NCI-H1105 treated with DMSO at 0.1 percent for 48 hours (cell line): ENCODE measurements at regions not wholly inside any gene's neighbourhood (a gene's known extent, or its start where the extent isn't known, plus 50 kb on each side); places are given as distances from the start of the nearest gene placed in this dataset.

Source experiments
- DNase-seq: peaks from one replicate; lab custom pipeline; 2025; lab: John Stamatoyannopoulos, UW

GRCh38 chr6:166751051-166751595 is 124.1 kb upstream of the RPS6KA2 start:
- DNase-seq: no peak

GRCh38 chr6:166750108-166750793 is 123.2 kb upstream of the RPS6KA2 start:
- no peak for DNase-seq

GRCh38 chr6:166749666-166750065 is 122.6 kb upstream of the RPS6KA2 start:
- DNase-seq: no peak

GRCh38 chr6:166747644-166748595 is 120.9 kb upstream of the RPS6KA2 start:
- no peak for DNase-seq

- DNase-seq: no peak
Measured at GRCh38 chr6:166745801-166746668, 119.0 kb upstream of the RPS6KA2 start.

- DNase-seq: no peak
Measured at GRCh38 chr6:166744223-166745134, 117.4 kb upstream of the RPS6KA2 start.

- no peak for DNase-seq
Measured at GRCh38 chr6:166743406-166744222, 116.6 kb upstream of the RPS6KA2 start.

GRCh38 chr6:166742981-166743380 is 115.9 kb upstream of the RPS6KA2 start:
- DNase-seq: no peak

GRCh38 chr6:166739976-166740318 is 112.9 kb upstream of the RPS6KA2 start:
- DNase-seq: no peak

- DNase-seq: no peak
Measured at GRCh38 chr6:166739117-166739975, 112.3 kb upstream of the RPS6KA2 start.

GRCh38 chr6:166738386-166739116 is 111.5 kb upstream of the RPS6KA2 start:
- no peak for DNase-seq

- DNase-seq: no peak
Measured at GRCh38 chr6:166737261-166737660, 110.2 kb upstream of the RPS6KA2 start.

- no peak for DNase-seq
Measured at GRCh38 chr6:166736634-166737033, 109.6 kb upstream of the RPS6KA2 start.

GRCh38 chr6:166733900-166734299 is 106.8 kb upstream of the RPS6KA2 start:
- DNase-seq: no peak

GRCh38 chr6:166729658-166730057 is 102.6 kb upstream of the RPS6KA2 start:
- DNase-seq: no peak

- DNase-seq: no peak
Measured at GRCh38 chr6:166728884-166729530, 102.0 kb upstream of the RPS6KA2 start.

GRCh38 chr6:166726201-166726600 is 99.2 kb upstream of the RPS6KA2 start:
- no peak for DNase-seq

- DNase-seq: no peak
Measured at GRCh38 chr6:166725571-166725970, 98.5 kb upstream of the RPS6KA2 start.
